Sciatic nerve (tissue), 2 donors: ENCODE measurements at regions not wholly inside any gene's neighbourhood (a gene's known extent, or its start where the extent isn't known, plus 50 kb on each side); places are given as distances from the start of the nearest gene placed in this dataset.

Experiments used
- ATAC-seq: fragments of 200-7000 bp; cut with Tn5 transposase; one replicate; pipeline ENCODE4 v1.9.1; 2020; ENCODE audit warnings: mild to moderate bottlenecking, moderate library complexity
- DNase-seq: peaks from one replicate; pipeline ENCODE4 v3.0.0-alpha.2; 2020; ENCODE audit warnings: low spot score
- intact Hi-C: fragments of 100-400 bp; cut with DNase I; formaldehyde crosslinking; loops from one replicate; pipeline ENCODE4 v1.14.2; 2022
- donor health status: DM: no; HTN: no; CAD: no.
- donor health status: DM: no; HTN: no; CAD: no.

- DNase-seq, result no peak
Measured at GRCh38 chr7:25628446-25628845, 400.2 kb upstream of the NPVF start.

GRCh38 chr7:25632616-25633015, 404.3 kb upstream of the NPVF start:
- intact Hi-C loops, result no loop called here
- no peak for DNase-seq
- ATAC-seq, result no peak

More at GRCh38 chr7:25628446-25628845, 400.2 kb upstream of the NPVF start:
- ATAC-seq, result no peak
- intact Hi-C loops, result no loop called here

DNA sequence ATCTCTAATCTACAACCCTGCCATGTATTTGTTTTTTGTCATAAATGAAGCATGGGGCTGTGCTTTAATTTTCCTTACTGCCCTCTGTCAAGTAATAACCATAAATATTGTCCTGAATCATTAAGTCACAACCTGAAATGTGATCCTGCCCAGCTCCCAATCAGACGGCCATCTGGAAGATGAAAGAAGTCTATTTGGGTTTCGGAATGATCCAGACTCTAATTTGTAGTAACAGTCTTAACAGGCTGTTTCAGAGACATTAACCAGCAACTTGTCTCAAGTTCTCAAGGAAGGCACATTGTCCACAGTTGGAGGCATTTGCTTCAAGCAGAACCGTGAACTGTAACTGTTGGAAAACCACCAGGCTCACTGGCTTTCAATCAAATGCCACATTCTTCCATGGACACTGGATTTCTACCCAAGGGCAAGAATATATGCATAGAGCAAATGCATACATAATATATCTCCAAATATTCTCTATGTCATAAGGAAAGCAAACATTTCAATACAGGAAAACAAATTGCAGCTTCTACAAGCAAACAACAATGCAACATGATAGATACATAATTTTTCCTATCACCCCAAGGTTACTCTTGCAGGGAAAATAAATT, 405.2 kb upstream of the NPVF start:
- no peak for DNase-seq
- intact Hi-C loops, result no loop called here
- ATAC-seq, result no peak

DNA sequence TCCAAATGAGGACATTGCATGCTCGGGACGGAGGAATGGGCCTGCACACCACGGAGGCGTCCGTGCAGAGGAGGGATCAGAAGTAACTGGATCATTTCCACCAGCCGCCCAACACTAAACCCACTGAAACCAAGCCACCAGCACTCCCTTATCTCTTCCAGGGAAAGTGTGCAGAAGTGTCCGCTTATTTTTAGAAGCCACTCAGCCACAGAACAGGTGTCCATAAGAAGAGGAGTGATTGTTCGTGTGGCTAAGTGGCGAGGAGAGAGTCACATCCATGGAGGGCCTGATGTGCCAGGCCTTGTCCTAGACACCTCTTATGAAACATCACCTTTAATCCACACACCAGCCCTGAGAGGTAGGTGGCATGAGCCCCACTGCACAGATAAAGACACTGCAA, 407.9 kb upstream of the NPVF start:
- intact Hi-C loops, result no loop called here
- ATAC-seq (no peak), DNase-seq (no peak)

DNA sequence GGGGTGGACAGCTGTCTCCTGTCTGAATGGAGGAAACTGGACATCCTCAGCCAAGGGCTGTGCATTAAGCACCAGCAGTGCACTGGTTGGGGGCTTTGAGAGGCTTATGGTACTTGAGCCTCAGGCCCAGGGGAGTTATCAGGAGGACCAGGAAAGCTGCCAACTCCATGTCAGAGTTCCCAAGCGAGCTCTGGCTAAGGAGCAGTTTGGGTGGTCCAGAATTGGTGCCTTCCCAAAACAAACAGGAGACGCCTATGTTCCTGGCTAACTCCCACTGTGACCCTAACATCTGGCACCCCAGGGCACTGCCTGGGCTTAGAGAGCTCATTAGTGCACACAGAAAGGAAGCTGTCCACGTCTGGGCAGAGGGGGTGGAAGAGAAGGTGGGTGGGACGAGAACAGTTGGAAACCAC, 408.6 kb upstream of the NPVF start:
- ATAC-seq, result peak; percentile 87
- intact Hi-C loops, result no loop called here
- no peak for DNase-seq

DNA sequence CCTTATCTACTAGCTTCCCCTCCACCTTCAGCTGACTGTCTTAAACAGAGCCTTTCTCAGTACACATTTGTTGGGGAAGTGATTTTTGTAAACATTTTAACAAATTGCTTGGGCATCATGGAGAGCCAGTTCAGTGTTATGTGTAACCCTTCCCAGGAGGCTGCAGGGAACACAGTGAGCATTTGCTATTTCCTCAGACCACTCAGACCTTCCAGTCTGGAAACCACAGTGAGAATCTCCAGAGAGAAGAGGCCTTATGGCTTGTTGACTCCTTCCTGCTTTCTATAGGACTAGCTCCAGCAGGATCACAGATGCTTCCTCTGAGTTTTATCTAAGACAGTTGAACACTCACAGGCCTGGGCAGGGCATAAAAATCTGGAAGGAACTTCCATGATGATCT, 409.8 kb upstream of the NPVF start:
- ATAC-seq, result peak; percentile 55
- intact Hi-C loops, result no loop called here
- no peak for DNase-seq

- ATAC-seq (no peak), DNase-seq (no peak)
- intact Hi-C loops, result no loop called here
Measured at GRCh38 chr7:25638590-25639244, 410.4 kb upstream of the NPVF start.

DNA sequence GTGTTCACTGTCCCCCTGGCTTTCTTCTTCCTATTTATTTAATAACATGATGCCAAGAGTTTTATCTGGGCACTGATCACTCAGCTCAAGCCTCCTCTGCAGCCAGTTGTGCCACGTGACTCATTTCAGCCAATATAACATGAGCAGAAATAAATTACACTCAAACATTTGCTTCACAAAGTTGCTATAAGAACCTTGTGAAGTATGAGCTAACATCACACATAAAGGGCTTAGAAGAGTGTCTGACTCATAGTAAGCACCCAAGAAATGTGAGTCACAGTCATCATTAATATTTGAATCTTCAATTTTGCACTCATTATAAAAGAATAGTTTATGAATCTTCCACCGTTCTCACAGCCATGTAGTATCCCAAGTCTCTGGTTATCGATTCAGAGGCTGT, 414.6 kb upstream of the NPVF start:
- DNase-seq (no peak), ATAC-seq (no peak)
- intact Hi-C loops, result no loop called here

- intact Hi-C loops, result no loop called here
- DNase-seq (no peak), ATAC-seq (no peak)
Measured at GRCh38 chr7:25643286-25643685, 415.0 kb upstream of the NPVF start.

DNA sequence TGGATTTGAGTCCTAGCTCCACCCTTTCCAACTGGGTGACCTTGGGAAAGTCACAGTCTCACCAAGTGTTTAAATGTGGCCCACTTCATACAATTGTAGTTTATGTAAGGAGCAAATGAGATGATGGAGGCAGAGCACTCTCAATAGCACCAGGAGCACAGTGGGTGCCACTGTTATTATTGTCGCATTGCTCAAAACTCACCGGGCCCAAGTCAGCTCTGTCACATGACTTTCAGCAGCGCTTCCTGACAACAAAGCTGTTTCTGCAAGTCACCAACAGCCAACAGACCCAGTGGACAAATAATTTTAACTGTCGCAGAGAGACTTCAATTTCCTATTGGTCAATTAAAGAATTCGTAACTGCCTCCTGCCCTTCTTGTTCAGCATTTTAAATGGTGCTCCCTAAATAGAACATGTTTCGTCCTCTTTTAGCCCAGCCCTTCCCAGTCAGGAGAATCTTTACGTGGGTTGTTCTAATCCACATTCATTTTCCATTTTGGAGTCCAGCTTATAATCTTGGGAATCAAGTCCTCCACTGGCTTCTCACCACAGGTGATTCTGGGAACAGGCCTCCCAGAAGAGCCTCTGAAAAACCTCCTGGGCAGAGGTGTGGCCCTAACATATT, 415.6 kb upstream of the NPVF start:
- intact Hi-C loops, result no loop called here
- ATAC-seq, result peak; percentile 14
- DNase-seq, result no peak

DNA sequence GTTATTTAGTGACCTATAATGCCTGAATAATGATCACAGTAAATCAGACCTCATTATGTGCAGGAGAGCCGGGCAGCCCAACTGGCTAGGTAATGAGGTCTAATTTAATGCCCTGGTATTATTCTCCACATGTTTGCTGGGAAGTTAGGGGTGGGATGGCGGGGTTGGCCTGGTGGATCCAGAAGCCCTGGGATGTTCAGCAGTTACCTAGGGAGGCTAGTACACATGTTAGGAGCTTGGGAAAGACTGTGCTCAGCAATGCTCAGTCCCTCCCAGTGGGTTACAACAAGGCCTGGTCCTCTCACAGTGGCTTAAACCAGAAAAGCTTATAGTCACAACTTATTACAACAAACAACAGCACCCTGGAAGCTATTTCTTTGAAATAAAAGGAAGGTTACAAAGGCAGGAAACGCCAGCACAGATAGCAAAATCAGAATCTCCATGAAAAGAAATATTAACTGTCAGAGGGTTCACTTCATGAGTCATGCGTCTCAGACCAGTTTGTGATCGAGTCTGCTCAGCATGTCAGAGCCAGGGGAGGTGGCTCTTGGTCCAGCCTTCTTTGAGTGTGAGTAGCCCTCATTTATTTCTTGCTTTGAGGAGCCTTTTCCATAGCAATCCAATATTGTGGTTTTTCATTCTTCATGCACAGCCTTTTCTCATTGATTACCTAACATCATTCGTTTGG, 418.6 kb upstream of the NPVF start:
- intact Hi-C loops, result no loop called here
- ATAC-seq (no peak), DNase-seq (no peak)

DNA sequence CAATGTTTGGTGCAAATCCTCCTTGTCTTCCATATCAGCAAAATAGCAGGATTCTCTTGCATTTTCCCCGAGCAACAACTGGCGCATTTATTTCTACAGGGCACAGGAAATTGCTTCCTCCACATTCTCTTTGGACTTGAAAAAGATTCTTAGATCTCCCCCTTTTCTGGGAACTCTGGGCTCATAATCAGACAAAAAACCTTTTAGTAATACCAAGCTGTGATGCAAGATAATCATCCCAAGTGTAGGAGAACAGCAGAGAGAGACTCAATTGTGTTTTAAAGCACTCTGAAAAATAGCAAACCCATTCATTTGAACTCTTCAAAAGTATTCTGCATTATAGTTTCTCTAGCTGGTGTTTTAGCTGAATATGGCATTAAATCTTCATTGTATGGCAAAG, 419.6 kb upstream of the NPVF start:
- no peak for DNase-seq
- peak; percentile 50 for ATAC-seq
- intact Hi-C loops, result no loop called here

GRCh38 chr7:25652366-25652765, 424.1 kb upstream of the NPVF start:
- no peak for DNase-seq
- no peak for ATAC-seq
- intact Hi-C loops, result no loop called here

DNA sequence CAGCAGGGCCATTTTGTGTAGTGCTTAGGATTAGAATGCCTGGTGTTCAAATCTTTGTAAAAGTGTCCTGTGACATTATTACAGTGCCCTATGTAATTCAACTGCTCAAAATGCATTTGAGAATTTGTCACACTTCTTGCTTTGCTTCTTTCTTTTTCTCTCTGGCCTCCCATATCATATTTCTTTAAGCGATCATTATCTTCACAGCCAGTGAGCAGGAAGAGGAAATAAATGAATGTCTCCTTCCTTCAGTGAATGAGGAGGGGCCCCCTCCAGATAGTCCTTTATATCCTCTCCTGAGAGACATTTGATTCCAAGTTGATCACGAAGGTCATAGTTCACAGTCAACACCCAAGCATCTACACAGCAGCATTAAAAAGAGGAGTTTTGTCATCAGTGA, 425.1 kb upstream of the NPVF start:
- intact Hi-C loops, result no loop called here
- no peak for ATAC-seq
- DNase-seq, result no peak

DNA sequence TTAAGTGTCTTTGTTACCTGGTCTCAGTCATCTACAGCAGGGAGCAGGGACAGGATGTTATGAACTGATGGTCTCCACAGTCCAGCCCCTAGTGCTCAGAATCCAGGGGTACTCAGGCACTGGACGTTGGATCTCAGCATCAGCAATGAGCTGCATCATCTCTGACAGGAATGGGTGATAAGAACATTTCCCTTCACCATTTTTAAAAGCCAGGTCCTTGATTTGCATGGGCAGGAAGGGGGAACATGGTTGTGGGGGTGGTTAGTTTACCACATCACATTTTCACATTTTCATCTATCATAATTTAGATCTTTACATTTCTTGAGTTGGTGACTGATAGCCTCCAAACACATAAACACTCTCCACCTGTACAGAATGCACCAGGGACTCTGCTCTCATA, 427.8 kb upstream of the NPVF start:
- no peak for DNase-seq
- ATAC-seq, result no peak
- intact Hi-C loops, result no loop called here

GRCh38 chr7:25656581-25657026, 428.3 kb upstream of the NPVF start:
- intact Hi-C loops, result no loop called here
- DNase-seq, result no peak
- ATAC-seq, result peak; percentile 80

DNA sequence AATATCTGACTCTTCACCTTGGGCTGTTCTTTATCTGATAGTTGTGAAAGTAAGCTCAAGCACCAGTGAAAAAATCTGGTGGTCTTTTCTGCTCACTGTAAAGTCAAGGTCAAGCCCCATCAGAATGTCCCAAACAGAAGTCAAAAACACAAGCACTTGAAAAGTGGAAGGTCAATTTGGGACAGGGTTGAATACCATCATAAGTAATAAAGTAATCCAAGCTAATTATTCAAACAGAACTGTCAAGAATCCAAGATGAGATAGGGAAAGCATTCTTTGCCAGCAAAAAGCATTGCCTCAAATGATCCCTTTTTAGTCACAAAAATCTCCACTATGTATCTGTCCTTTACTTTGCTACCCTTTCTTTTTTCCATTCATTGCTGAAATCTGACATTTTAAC, 430.1 kb upstream of the NPVF start:
- DNase-seq (no peak), ATAC-seq (no peak)
- intact Hi-C loops, result no loop called here

DNA sequence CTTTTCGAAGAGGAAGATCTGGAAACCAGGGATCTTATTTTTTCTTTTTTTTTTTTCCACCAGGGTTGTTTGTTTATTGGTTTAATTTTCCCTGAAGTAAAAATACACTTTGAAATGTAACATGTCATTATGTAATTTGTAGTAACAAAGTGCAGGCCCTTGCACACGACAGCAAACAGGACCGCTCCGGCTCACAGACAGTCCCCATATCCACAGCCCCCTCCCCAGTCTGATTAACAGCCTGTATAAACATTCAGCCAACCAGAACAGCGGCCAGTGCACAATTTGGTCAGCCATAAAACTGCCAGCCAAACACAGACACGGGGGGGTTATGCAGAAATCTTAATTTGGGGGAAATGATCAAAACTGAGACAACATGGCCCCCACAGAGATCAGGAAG, 431.6 kb upstream of the NPVF start:
- intact Hi-C loops, result no loop called here
- DNase-seq, result no peak

DNA sequence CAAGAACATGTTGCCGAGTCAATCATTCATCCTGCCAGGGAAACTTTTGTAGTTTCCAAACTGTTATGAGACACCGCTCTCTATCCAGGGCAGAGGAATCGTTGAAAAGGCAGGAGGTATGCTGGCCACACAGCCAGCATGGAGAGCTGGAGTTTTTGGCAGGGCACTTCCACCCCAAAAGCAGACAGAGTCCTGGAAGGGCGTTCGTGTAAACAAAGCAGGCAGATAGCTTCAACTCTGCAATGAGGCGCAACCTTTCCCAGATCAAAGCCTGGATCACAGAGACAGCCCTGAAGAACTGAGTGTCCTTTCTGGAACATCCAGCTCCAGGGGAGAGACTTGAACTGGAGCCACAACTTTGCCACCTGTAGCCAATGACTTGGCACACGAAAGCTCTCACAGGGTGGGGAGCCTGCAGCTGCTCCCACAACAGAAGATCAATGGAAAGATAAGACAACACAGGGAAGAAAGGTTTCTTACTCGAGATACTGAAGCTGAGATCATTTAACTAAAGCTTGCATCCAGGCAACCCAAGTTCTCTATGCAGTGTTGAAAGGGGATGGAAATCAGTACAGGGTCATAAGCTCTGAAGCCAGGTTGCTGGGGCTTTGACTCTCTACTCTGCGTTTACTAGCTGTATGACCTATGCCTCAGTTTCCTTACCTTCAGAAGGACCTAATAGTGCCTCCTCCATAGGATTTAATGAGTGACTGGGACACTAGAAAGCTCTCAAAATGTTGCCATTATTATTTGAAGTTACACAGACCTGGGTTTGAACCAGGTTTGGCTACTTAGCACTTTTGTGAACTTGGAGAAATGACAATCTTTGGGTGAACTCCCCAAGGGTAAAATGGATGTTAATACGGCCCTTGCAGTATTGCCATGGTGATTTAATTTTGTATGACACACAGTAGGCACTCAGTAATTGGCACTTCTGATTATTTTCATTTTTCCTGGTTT, 434.8 kb upstream of the NPVF start:
- intact Hi-C loops, result no loop called here
- peak; percentile 70 for ATAC-seq
- no peak for DNase-seq

More for the DNA sequence above, 431.6 kb upstream of the NPVF start:
- ATAC-seq, result no peak
